ENCODE measurements at regions not wholly inside any gene's neighbourhood (a gene's known extent, or its start where the extent isn't known, plus 50 kb on each side); places are given as distances from the start of the nearest gene placed in this dataset.

- H3K4me1 ChIP-seq (ENCODE audit: insufficient read depth, low read length, poor library complexity, severe bottlenecking): no peaks in the 10 kb centered on the region
- H3K27me3 ChIP-seq (ENCODE audit: insufficient read depth, low read length, poor library complexity, severe bottlenecking): no peaks in the 10 kb centered on the region
- H4K20me1 ChIP-seq (ENCODE audit: insufficient read depth, low read length, poor library complexity, severe bottlenecking): no peaks in the 10 kb centered on the region
- H3K9ac ChIP-seq (ENCODE audit: low read depth, low read length, poor library complexity, severe bottlenecking): no peak overlapping the region
- TF ChIP-seq EZH2phosphoT487 (IDR thresholded peaks at IDR 0.05; ENCODE audit: borderline replicate concordance) (no peak), CTCF (conservative IDR thresholded peaks at IDR 0.05; ENCODE audit: low read length) (no peak)
- H3K9me3 ChIP-seq (ENCODE audit: insufficient read depth, low read depth, low read length): 0 out of 2 replicates have a peak, but pooled peaks cover 2% of the 10 kb centered on the region
- H2AFZ ChIP-seq (ENCODE audit: low read length): no peak overlapping the region
- no peak overlapping the region for H3K4me2 ChIP-seq (ENCODE audit: low read depth, low read length, poor library complexity, severe bottlenecking)
- H3K79me2 ChIP-seq (ENCODE audit: insufficient read depth, low read length): no peaks in the 10 kb centered on the region
- H3K9me2 ChIP-seq (replicated peaks; ENCODE audit: low read depth, low read length): no peaks in the 10 kb centered on the region
- H3K36me3 ChIP-seq (ENCODE audit: insufficient read depth, low read length): no peaks in the 10 kb centered on the region
- no peak overlapping the region for H3K4me3 ChIP-seq (ENCODE audit: low read length, poor library complexity, severe bottlenecking)
- no peaks in the 10 kb centered on the region for H3F3A ChIP-seq (ENCODE audit: low read depth)
Observed at GRCh38 chr9:78848061-78848460, 551.1 kb downstream of the PSAT1 start.

GRCh38 chr9:78856144-78856543 lies 559.2 kb downstream of the PSAT1 start:
- Histone ChIP-seq H3K4me3 (ENCODE audit: low read length, poor library complexity, severe bottlenecking) (no peak overlapping the region), H3K36me3 (ENCODE audit: insufficient read depth, low read length) (no peaks in the 10 kb centered on the region), H3K27me3 (ENCODE audit: insufficient read depth, low read length, poor library complexity, severe bottlenecking) (no peaks in the 10 kb centered on the region), H3K4me1 (ENCODE audit: insufficient read depth, low read length, poor library complexity, severe bottlenecking) (no peaks in the 10 kb centered on the region), H3K4me2 (ENCODE audit: low read depth, low read length, poor library complexity, severe bottlenecking) (no peak overlapping the region), H2AFZ (ENCODE audit: low read length) (no peak overlapping the region), H3K9ac (ENCODE audit: low read depth, low read length, poor library complexity, severe bottlenecking) (no peak overlapping the region), H3F3A (ENCODE audit: low read depth) (no peaks in the 10 kb centered on the region), H3K9me3 (ENCODE audit: insufficient read depth, low read depth, low read length) (no peaks in the 10 kb centered on the region), H3K79me2 (ENCODE audit: insufficient read depth, low read length) (no peaks in the 10 kb centered on the region), H4K20me1 (ENCODE audit: insufficient read depth, low read length, poor library complexity, severe bottlenecking) (no peaks in the 10 kb centered on the region), H3K9me2 (replicated peaks; ENCODE audit: low read depth, low read length) (no peaks in the 10 kb centered on the region)
- TF ChIP-seq CTCF (conservative IDR thresholded peaks at IDR 0.05; ENCODE audit: low read length) (no peak), EZH2phosphoT487 (IDR thresholded peaks at IDR 0.05; ENCODE audit: borderline replicate concordance) (no peak)

GRCh38 chr9:78856781-78857180 lies 559.9 kb downstream of the PSAT1 start:
- TF ChIP-seq EZH2phosphoT487 (IDR thresholded peaks at IDR 0.05; ENCODE audit: borderline replicate concordance) (no peak), CTCF (conservative IDR thresholded peaks at IDR 0.05; ENCODE audit: low read length) (no peak)
- no peak overlapping the region for H3K9ac ChIP-seq (ENCODE audit: low read depth, low read length, poor library complexity, severe bottlenecking)
- H3K4me1 ChIP-seq (ENCODE audit: insufficient read depth, low read length, poor library complexity, severe bottlenecking): no peaks in the 10 kb centered on the region
- no peaks in the 10 kb centered on the region for H3K27me3 ChIP-seq (ENCODE audit: insufficient read depth, low read length, poor library complexity, severe bottlenecking)
- H3F3A ChIP-seq (ENCODE audit: low read depth): no peaks in the 10 kb centered on the region
- no peaks in the 10 kb centered on the region for H3K79me2 ChIP-seq (ENCODE audit: insufficient read depth, low read length)
- H4K20me1 ChIP-seq (ENCODE audit: insufficient read depth, low read length, poor library complexity, severe bottlenecking): no peaks in the 10 kb centered on the region
- H3K4me2 ChIP-seq (ENCODE audit: low read depth, low read length, poor library complexity, severe bottlenecking): no peak overlapping the region
- no peaks in the 10 kb centered on the region for H3K36me3 ChIP-seq (ENCODE audit: insufficient read depth, low read length)
- H2AFZ ChIP-seq (ENCODE audit: low read length): no peak overlapping the region
- H3K9me3 ChIP-seq (ENCODE audit: insufficient read depth, low read depth, low read length): no peaks in the 10 kb centered on the region
- H3K4me3 ChIP-seq (ENCODE audit: low read length, poor library complexity, severe bottlenecking): no peak overlapping the region
- no peaks in the 10 kb centered on the region for H3K9me2 ChIP-seq (replicated peaks; ENCODE audit: low read depth, low read length)
